ENCODE measurements at regions not wholly inside any gene's neighbourhood (a gene's known extent, or its start where the extent isn't known, plus 50 kb on each side); places are given as distances from the start of the nearest gene placed in this dataset.

GRCh38 chr16:5496013-5496412, 398.4 kb upstream of the EEF2KMT start:
- no peak overlapping the region for H3K4me3 ChIP-seq (ENCODE audit: low read depth, low read length)
- no peak for DNase-seq (ENCODE audit: low read depth)
- TF ChIP-seq CTCF (IDR thresholded peaks at IDR 0.05; ENCODE audit: insufficient read depth, low read depth, low read length), result no peak

- TF ChIP-seq CTCF (IDR thresholded peaks at IDR 0.05; ENCODE audit: insufficient read depth, low read depth, low read length), result no peak
- no peak for DNase-seq (ENCODE audit: low read depth)
- H3K4me3 ChIP-seq (ENCODE audit: low read depth, low read length), result no peak overlapping the region
Observed at GRCh38 chr16:5490499-5490898, 392.9 kb upstream of the EEF2KMT start.

DNA sequence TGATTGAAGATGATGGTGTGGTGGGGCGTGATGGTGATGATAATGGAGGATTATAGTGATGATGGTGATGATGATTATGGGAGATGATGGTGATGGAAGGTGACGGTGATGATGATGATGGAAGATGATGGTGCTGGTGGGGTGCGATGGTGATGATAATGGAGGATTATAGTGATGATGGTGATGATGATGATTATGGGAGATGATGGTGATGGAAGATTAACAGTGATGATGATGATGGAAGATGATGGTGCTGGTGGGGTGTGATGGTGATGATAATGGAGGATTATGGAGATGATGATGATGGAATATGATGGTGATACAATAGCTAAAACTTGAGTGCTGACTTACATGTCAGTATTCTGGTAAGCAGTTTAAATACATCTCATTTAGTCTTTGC, 391.0 kb upstream of the EEF2KMT start:
- no peak for TF ChIP-seq CTCF (IDR thresholded peaks at IDR 0.05; ENCODE audit: insufficient read depth, low read depth, low read length)
- H3K4me3 ChIP-seq (ENCODE audit: low read depth, low read length), result no peak overlapping the region
- DNase-seq (ENCODE audit: low read depth), result no peak

- H3K4me3 ChIP-seq (ENCODE audit: low read depth, low read length), result no peak overlapping the region
- DNase-seq (ENCODE audit: low read depth), result no peak
- no peak for TF ChIP-seq CTCF (IDR thresholded peaks at IDR 0.05; ENCODE audit: insufficient read depth, low read depth, low read length)
Observed at GRCh38 chr16:5487728-5488127, 390.1 kb upstream of the EEF2KMT start.

DNA sequence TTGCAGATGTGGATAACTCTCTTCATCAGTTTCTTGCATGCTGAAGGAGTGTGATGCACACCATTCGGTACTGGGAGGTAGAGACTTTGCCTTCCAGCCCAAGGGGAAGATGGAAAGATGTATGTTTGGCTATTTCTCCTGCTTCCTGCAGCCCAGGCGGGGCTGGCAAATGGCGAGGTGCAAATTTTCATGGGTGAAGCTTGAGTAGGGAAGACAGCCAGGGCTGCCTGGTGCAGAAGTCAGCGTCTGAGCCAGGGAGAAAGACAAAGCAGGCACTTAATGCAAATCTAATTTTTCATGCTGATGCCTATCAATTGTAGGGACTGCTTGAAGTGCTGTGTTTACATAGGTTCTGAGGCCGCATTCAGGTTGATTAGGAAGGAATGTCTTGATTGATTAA, 384.7 kb upstream of the EEF2KMT start:
- DNase-seq (ENCODE audit: low read depth), result no peak
- no peak overlapping the region for H3K4me3 ChIP-seq (ENCODE audit: low read depth, low read length)
- TF ChIP-seq CTCF (IDR thresholded peaks at IDR 0.05; ENCODE audit: insufficient read depth, low read depth, low read length), result no peak

GRCh38 chr16:5480431-5481195, 383.0 kb upstream of the EEF2KMT start:
- TF ChIP-seq CTCF (IDR thresholded peaks at IDR 0.05; ENCODE audit: insufficient read depth, low read depth, low read length), result no peak
- H3K4me3 ChIP-seq (ENCODE audit: low read depth, low read length), result no peak overlapping the region
- no peak for DNase-seq (ENCODE audit: low read depth)

DNA sequence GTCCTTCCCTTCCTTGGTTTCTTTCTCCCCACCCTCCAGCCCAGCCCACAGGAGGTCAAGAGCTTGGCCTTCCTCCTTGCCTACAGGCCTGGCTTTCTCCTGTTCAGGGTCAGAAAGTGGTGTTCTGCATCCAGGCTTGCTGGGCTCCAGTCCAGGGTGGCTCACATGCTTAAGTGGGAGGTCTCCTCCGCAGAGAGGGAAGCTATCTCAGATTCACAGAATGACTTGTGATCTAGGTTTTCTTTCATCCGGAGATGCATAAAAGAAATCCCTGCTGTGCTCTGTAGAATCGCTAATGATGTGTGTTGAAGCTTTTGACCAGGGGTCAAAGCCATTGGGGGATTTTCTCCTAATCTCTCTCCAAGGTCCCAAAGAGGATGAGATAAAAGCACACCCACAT, 382.3 kb upstream of the EEF2KMT start:
- TF ChIP-seq CTCF (IDR thresholded peaks at IDR 0.05; ENCODE audit: insufficient read depth, low read depth, low read length), result no peak
- no peak for DNase-seq (ENCODE audit: low read depth)
- no peak overlapping the region for H3K4me3 ChIP-seq (ENCODE audit: low read depth, low read length)

Measured in fibroblast of villous mesenchyme (primary cell).